HS-5 (cell line): ENCODE measurements at regions not wholly inside any gene's neighbourhood (a gene's known extent, or its start where the extent isn't known, plus 50 kb on each side); places are given as distances from the start of the nearest gene placed in this dataset.

Source experiments
- DNase-seq: peaks from one replicate; pipeline ENCODE4 v3.0.0-alpha.2; 2012; ENCODE audit warnings: low read depth

GRCh38 chr4:187184508-187184907, 460.9 kb upstream of the FAT1 start:
- no peak for DNase-seq

DNA sequence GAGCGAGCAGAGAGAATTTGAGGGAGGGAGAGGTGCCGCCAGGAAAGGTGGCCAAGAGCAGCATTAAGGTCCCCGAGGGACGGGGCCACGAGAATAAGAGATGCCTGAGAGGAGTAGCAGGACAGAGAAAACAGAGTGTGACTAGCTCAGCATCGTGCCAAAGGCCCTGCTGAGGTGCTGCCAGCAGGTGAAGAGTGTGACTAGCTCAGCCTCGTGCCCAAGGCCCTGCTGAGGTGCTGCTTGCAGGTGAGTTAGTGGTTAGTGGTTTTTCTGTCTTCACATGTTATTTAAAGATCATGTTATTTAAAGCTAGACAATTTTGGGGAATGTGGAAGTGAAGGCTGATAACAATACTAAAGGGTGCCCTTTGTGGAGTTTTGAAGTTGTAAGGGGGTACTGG, 464.5 kb upstream of the FAT1 start:
- no peak for DNase-seq

DNA sequence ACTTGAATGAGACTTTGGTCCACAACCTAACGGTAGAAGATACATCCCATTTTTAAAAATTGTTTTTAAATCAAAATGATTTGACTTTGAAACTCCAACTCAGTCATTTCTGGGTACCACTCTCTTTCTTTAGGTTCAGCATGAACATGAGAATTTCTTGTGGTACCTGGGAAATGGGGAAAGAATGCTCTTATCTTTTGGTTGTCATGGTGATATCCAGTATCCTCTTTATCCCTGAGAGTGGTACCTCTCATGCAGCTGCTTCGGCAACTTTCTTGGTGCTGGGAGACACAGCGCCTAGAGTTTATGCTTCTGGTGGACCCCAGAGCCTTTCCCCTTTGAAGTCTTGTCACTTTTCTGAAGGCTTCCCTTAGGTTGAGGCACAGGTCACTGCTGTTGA, 465.1 kb upstream of the FAT1 start:
- DNase-seq: no peak

- DNase-seq: no peak
Observed at GRCh38 chr4:187190390-187190789, 466.7 kb upstream of the FAT1 start.

- no peak for DNase-seq
Observed at GRCh38 chr4:187191676-187192075, 468.0 kb upstream of the FAT1 start.

DNA sequence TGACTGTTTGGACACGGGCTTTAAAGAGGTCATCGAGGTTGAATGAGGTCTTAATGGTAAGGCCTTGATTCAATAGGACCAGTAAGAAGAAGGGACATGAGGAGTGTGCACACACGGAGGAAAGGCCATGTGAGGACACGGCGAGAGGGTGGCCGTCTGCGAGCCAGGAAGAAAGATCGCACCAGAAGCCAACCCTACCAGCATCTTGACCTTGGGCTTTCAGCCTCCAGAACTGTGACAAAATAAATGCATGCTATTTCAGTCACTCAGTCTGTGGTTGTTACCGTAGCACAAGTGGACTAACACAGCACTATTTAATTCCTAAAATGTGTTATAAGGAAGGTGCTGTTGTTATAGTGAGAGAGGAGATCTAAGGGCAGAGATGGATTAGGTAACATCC, 468.6 kb upstream of the FAT1 start:
- DNase-seq: no peak

DNA sequence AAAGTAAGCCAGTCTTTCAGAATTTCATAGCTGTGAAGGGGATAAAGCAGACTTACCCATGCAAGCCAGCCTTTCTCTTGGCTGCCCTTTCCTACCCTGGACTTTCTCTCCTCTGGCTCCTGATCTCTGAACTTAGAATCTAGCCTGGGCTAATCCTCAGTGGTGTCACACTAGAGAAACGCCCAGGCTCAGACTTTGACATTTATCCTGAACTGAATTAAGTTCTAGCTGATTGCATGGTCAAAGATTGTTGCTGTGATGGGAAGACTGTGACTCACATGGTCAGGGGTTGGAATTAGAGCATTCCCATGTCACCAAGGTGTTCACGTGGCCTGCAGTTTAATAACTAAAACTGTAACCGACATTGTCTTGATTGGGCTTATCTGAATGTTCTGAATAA, 469.5 kb upstream of the FAT1 start:
- no peak for DNase-seq

DNA sequence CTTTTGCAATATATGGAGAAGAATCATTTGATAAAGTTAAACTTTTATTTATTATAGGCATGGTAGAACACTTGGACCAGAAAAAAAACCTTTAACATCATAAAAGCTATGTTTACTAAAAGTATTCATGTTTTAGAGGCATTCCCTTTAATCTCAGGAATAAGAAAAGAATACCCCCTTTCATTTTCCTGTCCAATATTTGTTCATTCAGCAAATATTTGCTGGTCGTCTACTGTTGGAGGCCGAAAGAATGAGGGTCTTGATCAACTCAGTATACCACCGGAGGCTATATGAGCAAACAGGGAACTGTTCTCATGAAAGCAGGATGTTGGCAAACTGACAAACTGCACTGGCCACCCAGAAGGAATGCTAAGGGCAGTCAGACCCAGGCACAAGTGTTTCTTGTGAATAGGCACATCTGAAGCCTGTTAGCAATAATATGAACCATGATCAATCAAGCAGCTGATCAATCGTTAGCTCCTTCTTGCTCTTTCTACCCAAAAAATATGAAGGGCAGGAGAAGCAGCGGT, 480.8 kb upstream of the FAT1 start:
- no peak for DNase-seq

DNA sequence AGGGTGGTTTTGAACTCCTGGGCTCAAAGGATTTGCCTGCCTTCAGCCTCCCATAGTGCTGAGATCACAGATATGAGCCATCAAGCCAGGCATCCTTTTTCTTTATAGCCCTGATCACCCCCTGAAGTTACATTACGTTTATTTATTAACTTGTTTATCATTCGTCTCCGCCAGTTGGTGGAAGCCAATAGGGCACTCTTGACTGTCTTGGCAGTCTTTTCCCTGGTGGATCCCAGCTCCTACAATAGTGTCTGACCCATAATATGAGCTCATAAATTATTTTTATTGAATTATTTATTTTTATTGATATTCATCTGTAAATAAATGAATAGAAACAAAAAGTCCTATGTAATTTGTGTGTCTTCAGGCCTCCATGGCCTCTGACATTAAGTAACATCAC, 484.3 kb upstream of the FAT1 start:
- DNase-seq: no peak

GRCh38 chr4:187208651-187209050, 485.0 kb upstream of the FAT1 start:
- no peak for DNase-seq

DNA sequence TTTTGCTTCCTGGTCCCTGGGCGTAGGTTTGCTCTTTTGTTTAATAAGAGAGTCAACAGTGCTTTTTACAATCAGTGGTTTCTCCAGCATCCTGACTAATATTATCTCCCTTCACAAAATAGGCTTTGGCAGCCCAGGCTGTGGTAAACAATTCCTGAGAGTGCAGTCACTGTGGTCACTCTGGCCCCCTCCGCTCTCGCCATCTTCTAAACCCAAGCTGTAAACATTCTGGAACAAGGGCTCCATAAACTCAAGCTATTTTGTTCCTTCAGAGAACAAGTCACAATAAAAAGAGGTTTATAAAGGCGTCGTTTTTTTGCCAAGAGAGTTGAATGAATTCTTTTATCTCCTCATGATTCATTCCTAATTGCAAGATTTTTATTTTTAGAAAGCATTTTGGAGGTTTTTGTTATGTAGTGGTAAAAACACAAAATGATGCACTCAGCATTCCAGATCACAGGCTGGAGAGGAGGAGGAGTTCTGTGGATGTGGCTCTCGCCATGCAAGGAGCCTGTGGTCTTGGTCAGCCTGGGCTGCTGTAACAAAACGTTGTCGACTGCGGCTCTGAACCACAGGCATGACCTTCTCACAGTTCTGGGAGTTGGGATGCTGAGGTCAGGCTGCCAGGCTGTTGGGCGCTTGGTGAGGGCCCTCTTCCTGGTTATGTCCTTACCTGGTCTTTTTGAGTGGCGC, 486.4 kb upstream of the FAT1 start:
- DNase-seq: no peak

- DNase-seq: no peak
Observed at GRCh38 chr4:187212446-187213080, 488.9 kb upstream of the FAT1 start.

GRCh38 chr4:187215438-187215837, 491.8 kb upstream of the FAT1 start:
- DNase-seq: no peak

GRCh38 chr4:187218705-187219245, 495.1 kb upstream of the FAT1 start:
- DNase-seq: no peak

DNA sequence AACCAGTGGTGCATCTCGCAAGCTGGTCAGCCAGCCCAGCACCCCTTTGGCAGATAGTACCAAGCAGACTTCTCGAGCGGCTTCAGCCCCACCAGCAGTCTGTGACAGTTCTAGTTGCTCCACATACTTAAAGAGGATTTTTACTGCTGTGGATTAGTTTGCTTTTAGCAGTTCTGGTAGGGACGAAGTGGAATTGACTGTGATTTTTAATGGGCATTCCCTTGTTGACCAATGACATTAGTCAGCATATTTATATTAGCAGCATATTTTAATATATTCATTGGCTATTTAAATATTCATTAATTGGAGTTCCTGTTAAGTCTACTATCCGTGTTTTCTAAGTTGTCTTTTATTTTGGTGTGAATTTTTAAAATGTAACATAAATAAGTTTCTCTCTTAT, 500.9 kb upstream of the FAT1 start:
- no peak for DNase-seq

- no peak for DNase-seq
Observed at GRCh38 chr4:187227907-187228704, 504.4 kb upstream of the FAT1 start.

DNA sequence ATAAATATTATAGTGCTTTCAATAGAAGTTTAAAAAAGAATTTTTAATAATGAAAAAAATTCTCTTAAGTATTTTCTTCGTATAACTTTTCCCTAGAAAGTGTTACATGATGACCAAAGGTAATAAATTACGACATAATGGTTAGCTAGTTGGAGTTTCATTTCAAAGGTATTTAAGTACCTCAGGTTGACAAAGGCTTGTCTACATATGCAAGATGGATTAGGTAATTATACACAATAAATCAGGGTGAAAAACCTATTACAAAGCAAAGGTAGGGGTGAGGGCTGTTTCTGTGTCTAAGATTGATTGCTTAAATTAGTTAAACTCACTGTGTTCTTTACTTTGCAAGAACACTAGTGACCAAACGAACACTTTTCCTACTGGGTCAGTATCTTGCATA, 508.5 kb upstream of the FAT1 start:
- DNase-seq: no peak

- no peak for DNase-seq
Observed at GRCh38 chr4:187232796-187233195, 509.1 kb upstream of the FAT1 start.

- no peak for DNase-seq
Observed at GRCh38 chr4:187235456-187236170, 512.0 kb upstream of the FAT1 start.

GRCh38 chr4:187236209-187236890, 512.7 kb upstream of the FAT1 start:
- DNase-seq: peak; percentile 64

- no peak for DNase-seq
Observed at GRCh38 chr4:187238646-187239045, 515.0 kb upstream of the FAT1 start.
